Heart left ventricle (tissue), 16 donors: ENCODE measurements at regions not wholly inside any gene's neighbourhood (a gene's known extent, or its start where the extent isn't known, plus 50 kb on each side); places are given as distances from the start of the nearest gene placed in this dataset.

Experiments used
- ATAC-seq, 4 donors: fragments of 200-7000 bp; cut with Tn5 transposase; one replicate each; pipeline ENCODE4 v1.9.1; 2020 to 2022; ENCODE audit warnings: moderate library complexity in 4 of 4, mild to moderate bottlenecking in 3 of 4, moderate number of reproducible peaks in 1 of 4
- DNase-seq, 5 donors: peaks; one replicate each; pipeline ENCODE4 v3.0.0-alpha.2; 2020
- H3K27ac ChIP-seq, 12 donors: fragments of 200-600 bp; sonication (generic) in 4 of 12; one replicate each; pipeline versions ENCODE4 v1.5.0 to v1.8.0; 2016 to 2022; ENCODE audit warnings: mild to moderate bottlenecking in 2 of 12
- H3K27me3 ChIP-seq, 9 donors: fragments of 200-600 bp; sonication (generic) in 2 of 9; one replicate each; pipeline versions ENCODE4 v1.5.1 to v1.8.0; 2016 to 2022; ENCODE audit warnings: mild to moderate bottlenecking in 3 of 9
- H3K36me3 ChIP-seq, 9 donors: fragments of 200-600 bp; sonication (generic) in 2 of 9; one replicate each; pipeline versions ENCODE4 v1.5.0 to v1.8.0; 2018 to 2022; ENCODE audit warnings: mild to moderate bottlenecking in 2 of 9
- H3K4me1 ChIP-seq, 12 donors: fragments of 200-600 bp; sonication (generic) in 4 of 12; one replicate each; pipeline versions ENCODE4 v1.5.0 to v1.8.0; 2016 to 2022; ENCODE audit warnings: mild to moderate bottlenecking in 3 of 12
- H3K4me3 ChIP-seq, 12 donors: fragments of 200-600 bp; sonication (generic) in 4 of 12; one replicate each; pipeline versions ENCODE4 v1.5.0 to v1.8.0; 2017 to 2022; ENCODE audit warnings: mild to moderate bottlenecking in 9 of 12, moderate library complexity in 4 of 12
- H3K9me3 ChIP-seq, 12 donors: fragments of 200-600 bp; sonication (generic) in 4 of 12; one replicate each; pipeline versions ENCODE4 v1.5.0 to v1.8.0; 2016 to 2022; ENCODE audit warnings: mild to moderate bottlenecking in 1 of 12
- CTCF ChIP-seq, 12 donors: fragments of 200-600 bp; sonication (generic) in 4 of 12; IDR thresholded peaks; one replicate each; pipeline versions ENCODE4 v1.5.0 to v1.8.0; 2018 to 2022; ENCODE audit warnings: antibody characterized with exemption in 12 of 12, mild to moderate bottlenecking in 5 of 12
- POLR2A ChIP-seq, 2 donors: fragments of 450-650 bp; IDR thresholded peaks; one replicate each; pipeline ENCODE4 v1.6.1; 2017; ENCODE audit warnings: antibody characterized with exemption in 2 of 2, mild to moderate bottlenecking in 2 of 2, moderate library complexity in 2 of 2
- WGBS, 4 donors: extraction: QIAGEN DNeasy Blood & Tissue Kit in 2 of 4; methylation state at CpG; one replicate each; pipeline versions ENCODE4 v1.1.5 to v1.1.7; 2013 to 2018; 5-methylcytosine and 5-hydroxymethylcytosine counted together
- intact Hi-C, 10 donors: fragments of 100-400 bp; cut with DNase I; formaldehyde crosslinking; loops; one replicate each; pipeline versions ENCODE4 v1.11.1 to v1.14.2; 2022
- donor health status: ischemic (EF 13 %, LVEDD 7.1; RV severe dilation, severe dysfunction).
- donor health status: healthy with polysubstance abuse.
- donor health status: DM: no; HTN: yes; CAD: no.
- donor health status: DM: no; HTN: no; CAD: no.
- donor health status: ischemic (EF 25% LVEDD 6.9; RV normal size, moderate dysfunction).
- donor health status: ischemic (EF 25% LVEDD 5.7; RV mildly dilated, moderate dysfunction).
- donor health status: healthy.
- donor health status: DM: yes; HTN: yes; CAD: no.
- donor health status: ischemic (EF 35%, LVEDD 5.7; RV mildly dilated, moderate dysfunction).
- donor health status: nonischemic (EF 11% LVEDD 7.7; RV severe dilation, severe dysfunction).
- donor health status: DM: yes; HTN: yes; CAD: no.
- donor health status: PGD.
- donor health status: ischemic (EF 29% LVEDD 5.4; RV normal size, mild dysfunction).
- donor health status: nonischemic (EF 23%, LVEDD 6.1; RV moderate dilation, normal function).

DNA sequence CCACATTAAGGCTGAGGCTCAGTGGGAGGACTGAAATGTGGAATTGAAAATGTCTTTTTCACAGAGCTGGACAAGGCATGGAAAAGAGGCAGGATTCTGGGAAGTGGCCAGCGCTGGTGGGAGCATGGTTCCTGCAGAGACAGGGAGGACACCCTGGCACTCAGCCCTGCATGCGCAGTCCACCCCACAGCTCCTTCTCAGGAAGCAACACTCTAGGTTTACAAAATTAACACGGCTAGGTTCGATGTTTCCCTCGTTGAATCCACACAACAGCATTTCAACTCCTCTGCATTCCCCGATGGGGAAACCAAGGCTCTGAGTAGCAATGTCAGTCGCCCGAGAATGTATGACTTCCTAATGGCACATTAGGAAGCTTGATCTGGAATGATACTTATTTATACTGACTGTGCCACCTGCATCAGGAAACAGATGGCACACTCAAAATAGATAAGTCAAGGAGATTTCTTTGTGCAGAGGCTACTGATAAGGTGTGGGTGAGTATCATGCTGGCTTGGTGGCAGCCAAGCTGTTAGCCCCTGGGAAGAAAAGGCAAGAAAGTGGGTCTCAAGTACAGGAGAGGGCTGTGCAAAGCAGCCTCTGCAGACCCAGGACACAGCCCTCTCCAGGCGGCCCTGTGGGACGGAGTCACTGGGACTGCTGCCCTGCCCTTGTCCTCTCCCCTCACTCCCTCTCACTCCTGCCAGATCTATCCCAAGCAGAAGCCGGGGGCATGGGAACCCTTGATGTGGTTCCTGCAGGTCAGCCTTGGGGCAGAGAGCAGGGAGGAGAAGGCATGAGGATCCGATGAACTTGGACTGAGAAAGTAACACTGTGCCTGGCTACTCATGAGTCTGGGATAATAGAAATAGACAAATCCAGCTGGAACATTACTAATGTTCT, 158.4 kb upstream of the FHL2 start:
- peak; percentile 51 to 71 (median 69) for DNase-seq
- no peaks in the 10 kb centered on the region for H3K36me3 ChIP-seq
- H3K4me1 ChIP-seq = peaks cover 0 to 20% (median 7%) of the 10 kb centered on the region in 12 donors
- peaks cover 0 to 8% (median 0%) of the 10 kb centered on the region in 9 donors for H3K27me3 ChIP-seq
- intact Hi-C loops = no loop called here
- peak; percentile 56 to 80 (median 62) for ATAC-seq
- peak overlapping the region in 3 of 12 donors; percentile 22 to 56 (median 53) for H3K27ac ChIP-seq
- H3K9me3 ChIP-seq = no peaks in the 10 kb centered on the region
- 33 to 48% (median 40%) methylated on average over 12 of the region's 12 CpGs for WGBS, 4 donors
- TF ChIP-seq CTCF (IDR thresholded peaks at IDR 0.05) (no peak), POLR2A (IDR thresholded peaks at IDR 0.05) (no peak)
- peak overlapping the region in 1 of 12 donors; percentile 4 for H3K4me3 ChIP-seq

- Histone ChIP-seq H3K27me3 (peaks cover 0 to 8% (median 0%) of the 10 kb centered on the region in 9 donors), H3K36me3 (no peaks in the 10 kb centered on the region), H3K4me1 (peaks cover 0 to 20% (median 7%) of the 10 kb centered on the region in 12 donors), H3K27ac (peak overlapping the region in 3 of 12 donors; percentile 6 to 56 (median 38)), H3K9me3 (no peaks in the 10 kb centered on the region), H3K4me3 (no peak overlapping the region)
- no peak for DNase-seq
- intact Hi-C loops = no loop called here
- WGBS, 4 donors = 74 to 88% (median 86%) methylated on average over 3 of the region's 3 CpGs
- no peak for TF ChIP-seq CTCF (IDR thresholded peaks at IDR 0.05)
- no peak for TF ChIP-seq POLR2A (IDR thresholded peaks at IDR 0.05)
- no peak for ATAC-seq
These were observed 157.5 kb upstream of the FHL2 start for GRCh38 chr2:105556366-105556765.

DNA sequence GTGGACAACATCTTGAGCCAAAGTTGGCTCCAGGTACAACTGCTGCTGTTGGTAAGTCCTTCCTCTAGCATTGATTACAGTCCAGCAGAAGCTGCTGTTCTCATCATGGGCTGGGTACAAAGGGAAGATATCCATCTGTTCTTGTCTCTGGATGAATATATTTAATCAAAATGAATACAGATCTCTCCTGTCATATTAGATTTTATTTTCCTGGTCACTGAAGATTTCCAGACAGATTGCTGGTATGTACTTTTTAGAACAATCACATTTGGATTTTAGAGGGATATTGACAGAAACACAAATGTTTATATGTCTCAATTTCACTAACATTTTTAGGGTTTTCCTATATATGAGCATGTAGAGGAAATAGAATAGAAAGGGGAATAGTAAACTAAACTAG, 155.4 kb upstream of the FHL2 start:
- no peaks in the 10 kb centered on the region for H3K36me3 ChIP-seq
- H3K27me3 ChIP-seq = peaks cover 0 to 4% (median 0%) of the 10 kb centered on the region in 9 donors
- intact Hi-C loops = no loop called here
- TF ChIP-seq CTCF (IDR thresholded peaks at IDR 0.05) (no peak), POLR2A (IDR thresholded peaks at IDR 0.05) (no peak)
- DNase-seq = no peak
- peaks cover 0 to 20% (median 7%) of the 10 kb centered on the region in 12 donors for H3K4me1 ChIP-seq
- no peak overlapping the region for H3K27ac ChIP-seq
- no peak overlapping the region for H3K4me3 ChIP-seq
- ATAC-seq = no peak
- no peaks in the 10 kb centered on the region for H3K9me3 ChIP-seq

- TF ChIP-seq POLR2A (IDR thresholded peaks at IDR 0.05) = no peak
- no peak for TF ChIP-seq CTCF (IDR thresholded peaks at IDR 0.05)
- ATAC-seq (no peak), DNase-seq (no peak)
- H3K4me1 ChIP-seq = peaks cover 0 to 20% (median 7%) of the 10 kb centered on the region in 12 donors
- no peak overlapping the region for H3K27ac ChIP-seq
- no peaks in the 10 kb centered on the region for H3K36me3 ChIP-seq
- 73 to 75% (median 74%) methylated on average over 9 of the region's 9 CpGs for WGBS, 4 donors
- H3K27me3 ChIP-seq = peaks cover 0 to 4% (median 0%) of the 10 kb centered on the region in 9 donors
- no peak overlapping the region for H3K4me3 ChIP-seq
- intact Hi-C loops = no loop called here
- no peaks in the 10 kb centered on the region for H3K9me3 ChIP-seq
These were observed 154.8 kb upstream of the FHL2 start for GRCh38 chr2:105553538-105554196.
